Right forelimb (tissue), 1 donor: ENCODE measurements at regions not wholly inside any gene's neighbourhood (a gene's known extent, or its start where the extent isn't known, plus 50 kb on each side); places are given as distances from the start of the nearest gene placed in this dataset.
A peak's percentile ranks its signal among the peaks of the same experiment; 100 is the strongest.

Experiments
- DNase-seq: peaks from one replicate; pipeline ENCODE4 v3.0.0-alpha.2; 2018

- no peak for DNase-seq
Observed at GRCh38 chr1:221636967-221637366, 104.9 kb downstream of the DUSP10 start.

- no peak for DNase-seq
Observed at GRCh38 chr1:221637641-221638041, 104.2 kb downstream of the DUSP10 start.

- DNase-seq: no peak
Observed at GRCh38 chr1:221638595-221638994, 103.3 kb downstream of the DUSP10 start.

DNA sequence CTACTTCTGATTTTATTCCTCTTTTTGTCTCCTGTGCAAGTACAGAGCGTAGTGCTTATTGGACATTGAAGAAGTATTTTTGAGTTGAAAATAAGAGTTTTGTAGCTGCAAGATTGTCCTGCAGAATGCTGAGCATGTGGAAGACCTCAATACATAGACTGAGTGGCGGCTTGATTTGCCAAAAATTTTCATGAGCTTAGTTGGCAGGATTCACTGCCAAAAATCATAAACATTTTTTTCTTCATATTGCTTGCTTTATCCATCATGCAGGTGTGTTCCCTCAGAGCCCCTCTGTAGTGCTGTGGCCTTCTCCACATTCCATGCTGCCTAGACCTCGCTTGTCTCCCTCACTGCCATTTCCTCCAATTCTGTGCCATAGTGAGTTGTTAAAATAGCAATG, 100.1 kb downstream of the DUSP10 start:
- no peak for DNase-seq

DNA sequence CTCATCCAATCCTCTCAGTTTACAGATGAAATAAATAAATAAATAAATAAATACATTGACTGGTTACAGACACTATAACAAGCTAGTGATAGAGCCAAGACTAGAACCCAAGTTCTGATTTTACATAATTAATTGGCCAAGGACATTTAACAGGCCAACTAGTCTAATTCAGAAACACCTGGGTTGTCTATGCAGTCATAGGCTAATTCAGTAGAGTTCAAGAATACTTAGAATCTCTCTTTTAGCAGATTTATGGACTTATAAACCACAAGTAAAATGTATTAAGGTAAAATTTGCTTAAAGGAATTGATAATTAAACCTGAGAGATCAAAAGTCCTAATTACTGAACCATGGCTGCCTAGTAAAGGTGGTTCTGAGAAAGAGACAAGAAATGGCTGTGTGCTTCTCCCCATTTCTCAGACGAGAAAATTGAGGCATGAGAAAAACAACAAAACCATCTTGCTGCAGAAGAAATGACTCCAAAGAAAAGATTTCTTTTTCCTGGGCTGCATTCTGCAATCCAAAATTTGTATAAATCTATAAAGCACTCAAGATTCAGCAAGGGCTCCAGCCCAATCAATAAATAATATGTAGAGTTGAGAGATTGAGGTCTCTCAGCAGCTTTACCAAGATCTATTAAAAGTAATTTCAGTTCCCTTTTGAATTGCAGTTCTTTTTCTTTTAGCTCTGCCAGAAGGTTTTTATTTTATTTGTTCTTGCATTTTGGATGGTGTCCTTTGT, 98.3 kb downstream of the DUSP10 start:
- DNase-seq: no peak

DNA sequence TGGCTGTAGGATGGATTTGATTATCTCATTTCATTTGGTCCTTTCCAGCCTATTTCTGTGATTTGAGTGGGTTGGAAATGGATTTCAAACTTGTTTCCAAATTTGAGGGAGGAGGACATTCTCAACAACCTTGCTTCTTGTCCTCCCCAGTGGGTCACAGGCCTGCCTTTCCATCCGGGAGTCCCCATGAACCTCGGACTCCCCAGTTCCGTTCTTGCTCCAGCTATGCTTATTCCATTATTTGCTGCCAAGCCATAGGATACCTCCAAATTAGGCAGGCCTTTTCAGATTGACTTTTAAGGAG, 97.8 kb downstream of the DUSP10 start:
- peak; percentile 50 for DNase-seq

DNA sequence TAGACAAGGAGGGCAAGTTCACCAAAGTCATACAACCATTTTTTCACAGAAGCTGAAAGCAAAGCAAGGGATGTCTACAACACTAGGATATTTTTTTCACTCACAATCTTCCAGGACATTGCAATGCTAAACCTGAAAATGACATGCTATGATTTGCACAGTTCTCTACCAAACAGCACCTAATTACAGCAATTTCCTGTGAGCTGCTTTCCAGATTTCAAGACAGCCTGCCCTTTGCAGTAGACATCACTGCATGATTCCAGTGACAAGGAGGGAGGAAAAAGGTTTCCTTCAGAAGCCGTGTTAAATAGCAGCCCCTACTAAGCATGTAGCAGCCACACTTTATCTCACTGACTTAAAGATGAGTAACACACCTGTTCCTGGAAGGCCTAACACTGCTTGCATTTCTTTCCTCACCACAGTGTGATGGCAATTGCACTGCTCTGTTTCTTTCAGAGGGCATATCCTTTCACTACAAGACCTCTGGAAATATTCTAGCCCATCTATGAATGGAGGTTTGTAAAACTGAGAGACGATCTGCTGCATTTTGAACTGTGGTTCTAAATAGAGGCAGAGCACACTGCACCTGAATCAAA, 97.1 kb downstream of the DUSP10 start:
- no peak for DNase-seq

GRCh38 chr1:221648201-221648600, 93.7 kb downstream of the DUSP10 start:
- DNase-seq: no peak
